Gastroesophageal sphincter (tissue), 3 donors: ENCODE measurements at regions not wholly inside any gene's neighbourhood (a gene's known extent, or its start where the extent isn't known, plus 50 kb on each side); places are given as distances from the start of the nearest gene placed in this dataset.
"Not testable (repeated sequence)": the region's sequence is repeated elsewhere in the genome, so short reads cannot be mapped to it uniquely, and the experiment has no call there.

Experiments
- POLR2A ChIP-seq, 2 donors: fragments of 450-650 bp; IDR thresholded peaks; one replicate each; pipeline ENCODE4 v1.6.1; 2017; ENCODE audit warnings: antibody characterized with exemption in 2 of 2, mild to moderate bottlenecking in 2 of 2, moderate library complexity in 1 of 2
- TF ChIP-seq, protein P1 (sequence below), 4 experiments: fragments of 200-600 bp in 2 of 4; fragments of 450-650 bp in 2 of 4; sonication (generic) in 1 of 4; IDR thresholded peaks; one replicate each; pipeline ENCODE4 v1.5.1; 2017 to 2019; ENCODE audit warnings: antibody characterized with exemption in 4 of 4, mild to moderate bottlenecking in 2 of 4, moderate library complexity in 2 of 4

DNA sequence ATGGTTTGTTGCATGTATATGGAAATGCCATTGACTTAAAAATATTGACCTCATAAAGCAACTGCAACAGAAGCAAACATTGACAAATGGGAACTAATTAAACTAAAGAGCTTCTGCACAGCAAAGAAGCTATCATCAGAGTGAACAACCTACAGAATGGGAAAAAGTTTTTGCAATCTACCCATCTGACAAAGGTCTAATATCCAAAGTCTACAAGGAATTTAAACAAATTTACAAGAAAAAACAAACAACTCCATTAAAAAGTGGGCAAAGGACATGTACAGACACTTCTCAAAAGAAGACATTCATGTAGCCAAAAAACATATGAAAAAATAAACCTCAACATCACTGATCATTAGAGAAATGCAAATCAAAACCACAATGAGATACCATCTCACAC lies 99.7 kb upstream of the ARG1 start:
- not testable (repeated sequence) for TF ChIP-seq POLR2A (IDR thresholded peaks at IDR 0.05)
- TF ChIP-seq, protein P1, sequence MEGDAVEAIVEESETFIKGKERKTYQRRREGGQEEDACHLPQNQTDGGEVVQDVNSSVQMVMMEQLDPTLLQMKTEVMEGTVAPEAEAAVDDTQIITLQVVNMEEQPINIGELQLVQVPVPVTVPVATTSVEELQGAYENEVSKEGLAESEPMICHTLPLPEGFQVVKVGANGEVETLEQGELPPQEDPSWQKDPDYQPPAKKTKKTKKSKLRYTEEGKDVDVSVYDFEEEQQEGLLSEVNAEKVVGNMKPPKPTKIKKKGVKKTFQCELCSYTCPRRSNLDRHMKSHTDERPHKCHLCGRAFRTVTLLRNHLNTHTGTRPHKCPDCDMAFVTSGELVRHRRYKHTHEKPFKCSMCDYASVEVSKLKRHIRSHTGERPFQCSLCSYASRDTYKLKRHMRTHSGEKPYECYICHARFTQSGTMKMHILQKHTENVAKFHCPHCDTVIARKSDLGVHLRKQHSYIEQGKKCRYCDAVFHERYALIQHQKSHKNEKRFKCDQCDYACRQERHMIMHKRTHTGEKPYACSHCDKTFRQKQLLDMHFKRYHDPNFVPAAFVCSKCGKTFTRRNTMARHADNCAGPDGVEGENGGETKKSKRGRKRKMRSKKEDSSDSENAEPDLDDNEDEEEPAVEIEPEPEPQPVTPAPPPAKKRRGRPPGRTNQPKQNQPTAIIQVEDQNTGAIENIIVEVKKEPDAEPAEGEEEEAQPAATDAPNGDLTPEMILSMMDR (IDR thresholded peaks at IDR 0.05), result not testable (repeated sequence)
